GM12878 (cell line): ENCODE measurements at regions not wholly inside any gene's neighbourhood (a gene's known extent, or its start where the extent isn't known, plus 50 kb on each side); places are given as distances from the start of the nearest gene placed in this dataset.

ENCODE experiments used
- ATAC-seq: fragments of 200-7000 bp; cut with Tn5 transposase; 3 replicates; pipeline ENCODE4 v1.9.1; 2020; ENCODE audit warnings: mild to moderate bottlenecking, moderate library complexity
- BruUV-seq: library from RNA; stranded (reverse); fragments of 400-500 nt; replicated peaks from 2 replicates; lab custom pipeline; 2021; lab: Mats Ljungman, UMichigan
- CTCF ChIA-PET: fragments of 300-600 bp; sonication (Branson Sonifier 250); formaldehyde crosslinking; extraction: SDS; loops from one replicate; lab custom pipeline; 2021; ENCODE audit warnings: inconsistent platforms; lab: Yijun Ruan, JAX
- POLR2A ChIA-PET: fragments of 350-600 bp; formaldehyde crosslinking; extraction: SDS; loops from one replicate; lab custom pipeline; 2021; ENCODE audit warnings: inconsistent platforms; lab: Charles Lee
- RAD21 ChIA-PET: fragments of 300-600 bp; sonication (Branson Sonifier 250); formaldehyde crosslinking; loops from one replicate; lab custom pipeline; 2023; ENCODE audit warnings: antibody characterized with exemption; ENCODE audit not compliant: unreplicated experiment; lab: Charles Lee
- SMC1A ChIA-PET: fragments of 300-600 bp; sonication (Branson Sonifier 250); formaldehyde crosslinking; loops from one replicate; lab custom pipeline; 2023; ENCODE audit not compliant: unreplicated experiment, uncharacterized antibody; lab: Charles Lee
- DNase-seq: peaks from one replicate; pipeline ENCODE4 v3.0.0-alpha.2; 2011; ENCODE audit warnings: low read depth, low spot score
- FAIRE-seq: peaks from 3 replicates; lab custom pipeline; 2011; peaks lifted over from hg19 to GRCh38; lab: Jason Lieb, UNC
- H2AFZ ChIP-seq: 2 replicates; pipeline ENCODE4 v1.6.0; 2011; ENCODE audit warnings: low read depth, low read length, control low read depth; ENCODE audit not compliant: control insufficient read depth
- H3K27ac ChIP-seq: 2 replicates; pipeline ENCODE4 v1.5.1; 2011; ENCODE audit warnings: control low read depth; ENCODE audit not compliant: control insufficient read depth, insufficient read depth
- H3K27me3 ChIP-seq, 2 experiments: replicated peaks in 1 of 2; 2 replicates each; pipeline versions ENCODE4 v1.6.0 to v1.6.1; 2011; ENCODE audit warnings: low read length in 1 of 2; ENCODE audit not compliant: control insufficient read depth in 2 of 2, insufficient read depth in 2 of 2
- H3K36me3 ChIP-seq, 2 experiments: 2 replicates each; pipeline ENCODE4 v1.5.1; 2011; ENCODE audit warnings: low read length in 1 of 2; ENCODE audit not compliant: control insufficient read depth in 2 of 2, insufficient read depth in 2 of 2
- H3K4me1 ChIP-seq: 2 replicates; pipeline ENCODE4 v1.6.1; 2011; ENCODE audit warnings: mild to moderate bottlenecking, low read length, moderate library complexity, mixed read lengths; ENCODE audit not compliant: control insufficient read depth, insufficient read depth
- H3K4me2 ChIP-seq: 2 replicates; pipeline ENCODE4 v1.6.0; 2011; ENCODE audit warnings: control low read depth; ENCODE audit not compliant: control insufficient read depth, insufficient read depth
- H3K4me3 ChIP-seq: fragments of 200-600 bp; sonication (generic); 2 replicates; pipeline ENCODE4 v1.5.1; 2016
- H3K79me2 ChIP-seq: 2 replicates; pipeline ENCODE4 v1.6.0; 2011; ENCODE audit warnings: low read length; ENCODE audit not compliant: control insufficient read depth, insufficient read depth
- H3K9ac ChIP-seq: 2 replicates; pipeline ENCODE4 v1.8.0; 2011; ENCODE audit warnings: low read length, control low read depth, mixed read lengths; ENCODE audit not compliant: control insufficient read depth, insufficient read depth
- H3K9me3 ChIP-seq: replicated peaks from 3 replicates; pipeline ENCODE4 v1.5.1; 2011; ENCODE audit warnings: mild to moderate bottlenecking, low read length; ENCODE audit not compliant: control insufficient read depth, insufficient read depth
- H4K20me1 ChIP-seq: 2 replicates; pipeline ENCODE4 v1.6.0; 2011; ENCODE audit not compliant: control insufficient read depth, insufficient read depth
- CHD2 ChIP-seq: IDR thresholded peaks from 2 replicates; pipeline ENCODE4 v1.6.1; 2011; ENCODE audit warnings: low read depth, low read length, improper control_type of control experiment, borderline replicate concordance
- EED ChIP-seq: sonication (generic); IDR thresholded peaks from 2 replicates; pipeline ENCODE4 v1.6.1; 2016; ENCODE audit warnings: antibody characterized with exemption, low read depth
- RELA ChIP-seq: fragments of 450-650 bp; IDR thresholded peaks from 2 replicates; pipeline ENCODE4 v1.8.0; 2014; ENCODE audit warnings: borderline replicate concordance; ENCODE audit not compliant: partially characterized antibody
- SMARCA5 ChIP-seq: fragments of 450-650 bp; IDR thresholded peaks from 2 replicates; pipeline ENCODE4 v1.6.1; 2017; ENCODE audit warnings: mild to moderate bottlenecking
- TCF3 ChIP-seq: IDR thresholded peaks from 2 replicates; pipeline ENCODE4 v1.6.1; 2012; ENCODE audit warnings: low read depth, mild to moderate bottlenecking, low read length, borderline replicate concordance; ENCODE audit not compliant: insufficient read depth
- ZNF207 ChIP-seq: fragments of 450-650 bp; IDR thresholded peaks from 2 replicates; pipeline ENCODE4 v1.6.1; 2014; ENCODE audit warnings: antibody characterized with exemption, mild to moderate bottlenecking, borderline replicate concordance
- WGBS: methylation state at CpG from one replicate; pipeline ENCODE4 v1.1.6; 2016; ENCODE audit warnings: low lambda C conversion rate; ENCODE audit not compliant: insufficient replicate concordance, insufficient coverage; ENCODE audit errors: missing lambda C conversion rate; 5-methylcytosine and 5-hydroxymethylcytosine counted together
- in situ Hi-C: fragments of 300-500 bp; cut with MboI; formaldehyde crosslinking; loops from 9 replicates; pipeline ENCODE4 v1.14.3; 2018; ENCODE audit warnings: mixed read lengths
- intact Hi-C: fragments of 100-400 bp; cut with micrococcal nuclease; formaldehyde crosslinking; loops from one replicate; pipeline ENCODE4 v1.14.2; 2022; ENCODE audit not compliant: unreplicated experiment
- TF ChIP-seq, protein P1 (sequence below): fragments of 450-650 bp; IDR thresholded peaks from 2 replicates; pipeline ENCODE4 v1.6.1; 2014; ENCODE audit warnings: mild to moderate bottlenecking
- TF ChIP-seq, protein P2 (sequence below): fragments of 450-650 bp; IDR thresholded peaks from 2 replicates; pipeline ENCODE4 v1.6.1; 2016; ENCODE audit warnings: mild to moderate bottlenecking
- TF ChIP-seq, protein P3 (sequence below): IDR thresholded peaks from 2 replicates; pipeline ENCODE4 v1.6.1; 2012; ENCODE audit warnings: low read depth, low read length, improper control_type of control experiment

DNA sequence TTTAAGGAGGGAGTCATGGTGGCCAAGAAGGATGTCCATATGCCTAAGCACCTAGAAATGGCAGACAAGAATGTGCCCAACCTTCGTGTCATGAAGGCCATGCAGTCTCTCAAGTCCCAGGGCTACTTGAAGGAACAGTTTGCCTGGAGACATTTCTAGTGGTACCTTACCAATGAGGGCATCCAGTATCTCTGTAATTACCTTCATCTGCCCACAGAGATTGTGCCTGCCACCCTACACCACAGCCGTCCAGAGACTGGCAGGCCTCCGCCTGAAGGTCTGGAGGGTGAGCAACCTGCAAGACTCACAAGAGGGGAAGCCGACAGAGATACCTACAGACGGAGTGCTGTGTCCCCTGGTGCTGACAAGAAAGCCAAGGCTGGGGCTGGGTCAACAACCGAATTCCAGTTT is 115.0 kb downstream of the HFE start:
- Histone ChIP-seq H3K36me3 (no peaks in the 10 kb centered on the region), H4K20me1 (no peaks in the 10 kb centered on the region), H3K9me3 (no peaks in the 10 kb centered on the region), H3K4me3 (no peak overlapping the region), H3K9ac (no peak overlapping the region), H3K4me1 (peaks cover 14% of the 10 kb centered on the region), H3K4me2 (no peak overlapping the region), H3K27me3 (no peaks in the 10 kb centered on the region), H3K27ac (peak overlapping the region; percentile 6; the same call in 1 of the 2 replicates), H3K79me2 (peaks cover 14% of the 10 kb centered on the region), H2AFZ (peak overlapping the region; percentile 9; the same call in 1 of the 2 replicates)
- TF ChIP-seq SMARCA5 (no peak), RELA (no peak), TCF3 (no peak), CHD2 (no peak), ZNF207 (no peak), EED (no peak)
- TF ChIP-seq, protein P1, sequence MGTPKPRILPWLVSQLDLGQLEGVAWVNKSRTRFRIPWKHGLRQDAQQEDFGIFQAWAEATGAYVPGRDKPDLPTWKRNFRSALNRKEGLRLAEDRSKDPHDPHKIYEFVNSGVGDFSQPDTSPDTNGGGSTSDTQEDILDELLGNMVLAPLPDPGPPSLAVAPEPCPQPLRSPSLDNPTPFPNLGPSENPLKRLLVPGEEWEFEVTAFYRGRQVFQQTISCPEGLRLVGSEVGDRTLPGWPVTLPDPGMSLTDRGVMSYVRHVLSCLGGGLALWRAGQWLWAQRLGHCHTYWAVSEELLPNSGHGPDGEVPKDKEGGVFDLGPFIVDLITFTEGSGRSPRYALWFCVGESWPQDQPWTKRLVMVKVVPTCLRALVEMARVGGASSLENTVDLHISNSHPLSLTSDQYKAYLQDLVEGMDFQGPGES = no peak
- TF ChIP-seq, protein P2, sequence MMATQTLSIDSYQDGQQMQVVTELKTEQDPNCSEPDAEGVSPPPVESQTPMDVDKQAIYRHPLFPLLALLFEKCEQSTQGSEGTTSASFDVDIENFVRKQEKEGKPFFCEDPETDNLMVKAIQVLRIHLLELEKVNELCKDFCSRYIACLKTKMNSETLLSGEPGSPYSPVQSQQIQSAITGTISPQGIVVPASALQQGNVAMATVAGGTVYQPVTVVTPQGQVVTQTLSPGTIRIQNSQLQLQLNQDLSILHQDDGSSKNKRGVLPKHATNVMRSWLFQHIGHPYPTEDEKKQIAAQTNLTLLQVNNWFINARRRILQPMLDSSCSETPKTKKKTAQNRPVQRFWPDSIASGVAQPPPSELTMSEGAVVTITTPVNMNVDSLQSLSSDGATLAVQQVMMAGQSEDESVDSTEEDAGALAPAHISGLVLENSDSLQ = no peak
- TF ChIP-seq, protein P3, sequence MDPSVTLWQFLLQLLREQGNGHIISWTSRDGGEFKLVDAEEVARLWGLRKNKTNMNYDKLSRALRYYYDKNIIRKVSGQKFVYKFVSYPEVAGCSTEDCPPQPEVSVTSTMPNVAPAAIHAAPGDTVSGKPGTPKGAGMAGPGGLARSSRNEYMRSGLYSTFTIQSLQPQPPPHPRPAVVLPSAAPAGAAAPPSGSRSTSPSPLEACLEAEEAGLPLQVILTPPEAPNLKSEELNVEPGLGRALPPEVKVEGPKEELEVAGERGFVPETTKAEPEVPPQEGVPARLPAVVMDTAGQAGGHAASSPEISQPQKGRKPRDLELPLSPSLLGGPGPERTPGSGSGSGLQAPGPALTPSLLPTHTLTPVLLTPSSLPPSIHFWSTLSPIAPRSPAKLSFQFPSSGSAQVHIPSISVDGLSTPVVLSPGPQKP = no peak
- FAIRE-seq (no peak), ATAC-seq (no peak), DNase-seq (no peak)
- 95% methylated on average over 6 of the region's 6 CpGs for WGBS
- RAD21 ChIA-PET = no interaction called here
- POLR2A ChIA-PET = interaction anchor here (1.5 kb wide), 1 partner anchor 49 kb away, joined by 4 read pairs; a partner anchor contains a TSS
- BruUV-seq = no TSS peak
- CTCF ChIA-PET = no interaction called here
- in situ Hi-C loops (no loop called here), intact Hi-C loops (no loop called here)
- SMC1A ChIA-PET = interaction anchor here (1.7 kb wide), 1 partner anchor 15 kb away, joined by 6 read pairs; a partner anchor contains a TSS
